ENCODE measurements at regions not wholly inside any gene's neighbourhood (a gene's known extent, or its start where the extent isn't known, plus 50 kb on each side); places are given as distances from the start of the nearest gene placed in this dataset.

GRCh38 chr13:52961256-52961910 is 67.2 kb upstream of the OLFM4 start:
- Histone ChIP-seq H3K79me2 (ENCODE audit: insufficient read depth, low read length) (no peaks in the 10 kb centered on the region), H3K27me3 (ENCODE audit: insufficient read depth, low read length) (no peaks in the 10 kb centered on the region), H3F3A (ENCODE audit: insufficient read depth, low read length) (no peaks in the 10 kb centered on the region), H3K4me3 (ENCODE audit: low read depth, low read length, poor library complexity, severe bottlenecking) (no peak overlapping the region), H4K20me1 (ENCODE audit: insufficient read depth, low read length) (no peaks in the 10 kb centered on the region), H3K9me2 (ENCODE audit: low read depth, low read length) (no peaks in the 10 kb centered on the region), H3K4me2 (ENCODE audit: low read length) (no peak overlapping the region), H3K4me1 (ENCODE audit: insufficient read depth, low read length, severe bottlenecking) (no peaks in the 10 kb centered on the region), H3K9me3 (ENCODE audit: low read length) (no peaks in the 10 kb centered on the region), H3K36me3 (ENCODE audit: insufficient read depth, low read length) (no peaks in the 10 kb centered on the region), H3K27ac (ENCODE audit: low read depth, low read length, poor library complexity, severe bottlenecking) (no peak overlapping the region), H2AFZ (ENCODE audit: low read length) (no peak overlapping the region), H3K9ac (ENCODE audit: low read length) (no peak overlapping the region)
- no peak for TF ChIP-seq CTCF (IDR thresholded peaks at IDR 0.05; ENCODE audit: low read length)
- no peak for TF ChIP-seq EZH2 (IDR thresholded peaks at IDR 0.05; ENCODE audit: borderline replicate concordance, low read length)

- Histone ChIP-seq H3K4me3 (ENCODE audit: low read depth, low read length, poor library complexity, severe bottlenecking) (no peak overlapping the region), H4K20me1 (ENCODE audit: insufficient read depth, low read length) (no peaks in the 10 kb centered on the region), H3K9me3 (ENCODE audit: low read length) (no peaks in the 10 kb centered on the region)
Observed at GRCh38 chr13:52955472-52955874, 73.1 kb upstream of the OLFM4 start.

GRCh38 chr13:52954838-52955237 is 73.8 kb upstream of the OLFM4 start:
- no peak overlapping the region for H2AFZ ChIP-seq (ENCODE audit: low read length)
- H3K9me2 ChIP-seq (ENCODE audit: low read depth, low read length) = no peaks in the 10 kb centered on the region
- H3F3A ChIP-seq (ENCODE audit: insufficient read depth, low read length) = no peaks in the 10 kb centered on the region
- H3K9ac ChIP-seq (ENCODE audit: low read length) = no peak overlapping the region
- no peaks in the 10 kb centered on the region for H3K79me2 ChIP-seq (ENCODE audit: insufficient read depth, low read length)
- no peaks in the 10 kb centered on the region for H3K9me3 ChIP-seq (ENCODE audit: low read length)
- no peak overlapping the region for H3K4me2 ChIP-seq (ENCODE audit: low read length)
- no peak overlapping the region for H3K4me3 ChIP-seq (ENCODE audit: low read depth, low read length, poor library complexity, severe bottlenecking)
- H3K27me3 ChIP-seq (ENCODE audit: insufficient read depth, low read length) = no peaks in the 10 kb centered on the region
- no peaks in the 10 kb centered on the region for H4K20me1 ChIP-seq (ENCODE audit: insufficient read depth, low read length)
- H3K27ac ChIP-seq (ENCODE audit: low read depth, low read length, poor library complexity, severe bottlenecking) = no peak overlapping the region
- TF ChIP-seq EZH2 (IDR thresholded peaks at IDR 0.05; ENCODE audit: borderline replicate concordance, low read length) = no peak
- no peak for TF ChIP-seq CTCF (IDR thresholded peaks at IDR 0.05; ENCODE audit: low read length)
- no peaks in the 10 kb centered on the region for H3K36me3 ChIP-seq (ENCODE audit: insufficient read depth, low read length)
- H3K4me1 ChIP-seq (ENCODE audit: insufficient read depth, low read length, severe bottlenecking) = no peaks in the 10 kb centered on the region

More at GRCh38 chr13:52955472-52955874, 73.1 kb upstream of the OLFM4 start:
- Histone ChIP-seq H3K79me2 (ENCODE audit: insufficient read depth, low read length) (no peaks in the 10 kb centered on the region), H3K27ac (ENCODE audit: low read depth, low read length, poor library complexity, severe bottlenecking) (no peak overlapping the region), H3K4me2 (ENCODE audit: low read length) (no peak overlapping the region), H3F3A (ENCODE audit: insufficient read depth, low read length) (no peaks in the 10 kb centered on the region), H3K36me3 (ENCODE audit: insufficient read depth, low read length) (no peaks in the 10 kb centered on the region), H3K9me2 (ENCODE audit: low read depth, low read length) (no peaks in the 10 kb centered on the region), H3K9ac (ENCODE audit: low read length) (no peak overlapping the region), H3K27me3 (ENCODE audit: insufficient read depth, low read length) (no peaks in the 10 kb centered on the region), H2AFZ (ENCODE audit: low read length) (no peak overlapping the region), H3K4me1 (ENCODE audit: insufficient read depth, low read length, severe bottlenecking) (no peaks in the 10 kb centered on the region)
- TF ChIP-seq EZH2 (IDR thresholded peaks at IDR 0.05; ENCODE audit: borderline replicate concordance, low read length) = no peak
- TF ChIP-seq CTCF (IDR thresholded peaks at IDR 0.05; ENCODE audit: low read length) = no peak

Data from OCI-LY1 (cell line).